ENCODE measurements at regions not wholly inside any gene's neighbourhood (a gene's known extent, or its start where the extent isn't known, plus 50 kb on each side); places are given as distances from the start of the nearest gene placed in this dataset.

DNA sequence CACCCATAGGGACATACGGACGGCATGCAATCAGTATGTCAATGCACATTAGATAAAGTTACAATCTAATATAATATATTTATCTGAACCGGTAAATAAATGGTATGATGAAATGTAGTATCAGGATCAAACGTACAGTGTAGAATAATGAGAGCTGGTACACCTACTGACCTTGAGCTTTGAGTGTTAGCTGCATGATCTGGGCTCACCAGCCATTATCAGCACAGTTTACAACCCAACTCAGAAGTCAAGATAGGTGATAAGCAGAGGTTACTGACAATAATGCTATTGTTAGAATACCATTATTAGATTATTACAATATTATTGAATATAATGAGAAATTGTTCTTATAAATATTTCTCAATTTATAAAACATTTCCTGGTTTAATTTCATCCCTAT is 103.0 kb upstream of the ESRRG start:
- intact Hi-C loops (cut with micrococcal nuclease; ENCODE audit: unreplicated experiment) (no loop called here), in situ Hi-C loops (cut with MboI) (no loop called here)
- POLR2A ChIA-PET, result no interaction called here
- ATAC-seq (no peak), DNase-seq (ENCODE audit: low read depth, low spot score) (no peak), FAIRE-seq (no peak)
- H3K27ac ChIP-seq (ENCODE audit: control insufficient read depth, insufficient read depth), result no peak overlapping the region
- no peaks in the 10 kb centered on the region for H4K20me1 ChIP-seq (ENCODE audit: control insufficient read depth, insufficient read depth)
- no peaks in the 10 kb centered on the region for H3K79me2 ChIP-seq (ENCODE audit: control insufficient read depth, insufficient read depth, low read length)
- WGBS (ENCODE audit: insufficient coverage, insufficient replicate concordance, low lambda C conversion rate, missing lambda C conversion rate), result 42% methylated on average over 4 of the region's 4 CpGs
- H3K27me3 ChIP-seq (replicated peaks in 1 of 2; ENCODE audit: control insufficient read depth in 2 of 2, insufficient read depth in 2 of 2, low read length in 1 of 2), result no peaks in the 10 kb centered on the region
- TF ChIP-seq MTA3 (IDR thresholded peaks at IDR 0.05; ENCODE audit: borderline replicate concordance, low read length) (no peak), SKIL (IDR thresholded peaks at IDR 0.05; ENCODE audit: low read depth, poor library complexity, severe bottlenecking) (no peak), POU2F2 (IDR thresholded peaks at IDR 0.05; ENCODE audit: borderline replicate concordance, low read depth, low read length) (no peak), SMAD1 (IDR thresholded peaks at IDR 0.05; ENCODE audit: low read depth, partially characterized antibody) (no peak), PRDM15 (CRISPR knock-in tag; IDR thresholded peaks at IDR 0.05) (no peak), ATF3 (IDR thresholded peaks at IDR 0.05; ENCODE audit: borderline replicate concordance, extremely low read depth, low read depth, low read length) (no peak), BRCA1 (IDR thresholded peaks at IDR 0.05; ENCODE audit: low read depth, low read length) (no peak), MXI1 (IDR thresholded peaks at IDR 0.05; ENCODE audit: low read depth, low read length) (no peak), NR2C2 (IDR thresholded peaks at IDR 0.05; ENCODE audit: borderline replicate concordance, control insufficient read depth, insufficient read length, low read depth) (no peak), NRF1 (conservative IDR thresholded peaks at IDR 0.05; ENCODE audit: low read depth, low read length) (no peak), MTA2 (IDR thresholded peaks at IDR 0.05; ENCODE audit: low read depth) (no peak), SMAD5 (IDR thresholded peaks at IDR 0.05; ENCODE audit: low read depth) (no peak), NFYB (IDR thresholded peaks at IDR 0.05; ENCODE audit: insufficient read depth, low read depth, low read length) (no peak)
- TF ChIP-seq, protein P1, sequence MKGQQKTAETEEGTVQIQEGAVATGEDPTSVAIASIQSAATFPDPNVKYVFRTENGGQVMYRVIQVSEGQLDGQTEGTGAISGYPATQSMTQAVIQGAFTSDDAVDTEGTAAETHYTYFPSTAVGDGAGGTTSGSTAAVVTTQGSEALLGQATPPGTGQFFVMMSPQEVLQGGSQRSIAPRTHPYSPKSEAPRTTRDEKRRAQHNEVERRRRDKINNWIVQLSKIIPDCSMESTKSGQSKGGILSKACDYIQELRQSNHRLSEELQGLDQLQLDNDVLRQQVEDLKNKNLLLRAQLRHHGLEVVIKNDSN (IDR thresholded peaks at IDR 0.05; ENCODE audit: borderline replicate concordance, extremely low read length, insufficient read depth, low read depth, low read length), result no peak
- TF ChIP-seq, protein P2, sequence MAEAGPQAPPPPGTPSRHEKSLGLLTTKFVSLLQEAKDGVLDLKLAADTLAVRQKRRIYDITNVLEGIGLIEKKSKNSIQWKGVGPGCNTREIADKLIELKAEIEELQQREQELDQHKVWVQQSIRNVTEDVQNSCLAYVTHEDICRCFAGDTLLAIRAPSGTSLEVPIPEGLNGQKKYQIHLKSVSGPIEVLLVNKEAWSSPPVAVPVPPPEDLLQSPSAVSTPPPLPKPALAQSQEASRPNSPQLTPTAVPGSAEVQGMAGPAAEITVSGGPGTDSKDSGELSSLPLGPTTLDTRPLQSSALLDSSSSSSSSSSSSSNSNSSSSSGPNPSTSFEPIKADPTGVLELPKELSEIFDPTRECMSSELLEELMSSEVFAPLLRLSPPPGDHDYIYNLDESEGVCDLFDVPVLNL (IDR thresholded peaks at IDR 0.05; ENCODE audit: low read depth, low read length), result no peak
- SMC1A ChIA-PET (ENCODE audit: uncharacterized antibody, unreplicated experiment), result no interaction called here
- no peak overlapping the region for H3K4me2 ChIP-seq (ENCODE audit: control insufficient read depth, insufficient read depth)
- no peaks in the 10 kb centered on the region for H3K9me3 ChIP-seq (replicated peaks; ENCODE audit: control insufficient read depth, insufficient read depth, low read length)
- no peaks in the 10 kb centered on the region for H3K4me1 ChIP-seq (ENCODE audit: control insufficient read depth, insufficient read depth, low read length)
- H3K4me3 ChIP-seq, result no peak overlapping the region
- H3K36me3 ChIP-seq (ENCODE audit: control insufficient read depth in 2 of 2, insufficient read depth in 2 of 2, low read length in 1 of 2), result no peaks in the 10 kb centered on the region
- RAD21 ChIA-PET (ENCODE audit: unreplicated experiment), result no interaction called here
- CTCF ChIA-PET, result no interaction called here
- no TSS peak for BruUV-seq (replicated peaks)
- H3K9ac ChIP-seq (ENCODE audit: control insufficient read depth, insufficient read depth, low read length), result no peak overlapping the region
- no peak overlapping the region for H2AFZ ChIP-seq (ENCODE audit: control insufficient read depth, low read depth, low read length)

All from GM12878 (cell line).